ENCODE measurements at regions not wholly inside any gene's neighbourhood (a gene's known extent, or its start where the extent isn't known, plus 50 kb on each side); places are given as distances from the start of the nearest gene placed in this dataset.

GRCh38 chr1:2939041-2939552 lies 82.2 kb upstream of the ACTRT2 start:
- CTCF ChIA-PET (ENCODE audit: unreplicated experiment), result no interaction called here

GRCh38 chr1:2940178-2940577 lies 81.1 kb upstream of the ACTRT2 start:
- POLR2A ChIA-PET, result no interaction called here
- Histone ChIP-seq H2AFZ (ENCODE audit: low read length) (no peak overlapping the region), H3K27ac (ENCODE audit: low read depth, low read length, poor library complexity, severe bottlenecking) (no peak overlapping the region), H3K79me2 (ENCODE audit: insufficient read depth, low read depth, low read length) (no peaks in the 10 kb centered on the region), H4K20me1 (ENCODE audit: insufficient read depth, low read length) (no peaks in the 10 kb centered on the region), H3K36me3 (ENCODE audit: insufficient read depth, low read length) (no peaks in the 10 kb centered on the region), H3K9me2 (ENCODE audit: insufficient read depth, low read length) (no peaks in the 10 kb centered on the region), H3K4me3 (ENCODE audit: low read depth, low read length, poor library complexity, severe bottlenecking) (no peak overlapping the region), H3K9me3 (ENCODE audit: low read length) (no peaks in the 10 kb centered on the region), H3K4me2 (ENCODE audit: low read length) (no peak overlapping the region), H3K4me1 (ENCODE audit: insufficient read depth, low read length, poor library complexity, severe bottlenecking) (no peaks in the 10 kb centered on the region)
- CTCF ChIA-PET (ENCODE audit: unreplicated experiment), result no interaction called here
- no peak for DNase-seq (ENCODE audit: low spot score)
- no TSS peak for BruUV-seq (replicated peaks)
- intact Hi-C loops (cut with micrococcal nuclease; ENCODE audit: unreplicated experiment), result no loop called here
- TF ChIP-seq CTCF (conservative IDR thresholded peaks at IDR 0.05; ENCODE audit: low read length) (no peak), EZH2phosphoT487 (IDR thresholded peaks at IDR 0.05; ENCODE audit: borderline replicate concordance, low read depth, low read length) (no peak)

More at GRCh38 chr1:2939041-2939552, 82.2 kb upstream of the ACTRT2 start:
- Histone ChIP-seq H3K9me3 (ENCODE audit: low read length) (no peaks in the 10 kb centered on the region), H3K36me3 (ENCODE audit: insufficient read depth, low read length) (no peaks in the 10 kb centered on the region), H3K9me2 (ENCODE audit: insufficient read depth, low read length) (no peaks in the 10 kb centered on the region), H2AFZ (ENCODE audit: low read length) (no peak overlapping the region), H3K27ac (ENCODE audit: low read depth, low read length, poor library complexity, severe bottlenecking) (no peak overlapping the region), H3K4me3 (ENCODE audit: low read depth, low read length, poor library complexity, severe bottlenecking) (no peak overlapping the region), H3K4me2 (ENCODE audit: low read length) (no peak overlapping the region), H4K20me1 (ENCODE audit: insufficient read depth, low read length) (no peaks in the 10 kb centered on the region), H3K4me1 (ENCODE audit: insufficient read depth, low read length, poor library complexity, severe bottlenecking) (no peaks in the 10 kb centered on the region), H3K79me2 (ENCODE audit: insufficient read depth, low read depth, low read length) (no peaks in the 10 kb centered on the region)
- intact Hi-C loops (cut with micrococcal nuclease; ENCODE audit: unreplicated experiment), result no loop called here
- TF ChIP-seq CTCF (conservative IDR thresholded peaks at IDR 0.05; ENCODE audit: low read length), result no peak
- TF ChIP-seq EZH2phosphoT487 (IDR thresholded peaks at IDR 0.05; ENCODE audit: borderline replicate concordance, low read depth, low read length), result no peak
- DNase-seq (ENCODE audit: low spot score), result no peak
- POLR2A ChIA-PET, result no interaction called here
- no TSS peak for BruUV-seq (replicated peaks)

- CTCF ChIA-PET (ENCODE audit: unreplicated experiment), result no interaction called here
- no peaks in the 10 kb centered on the region for H4K20me1 ChIP-seq (ENCODE audit: insufficient read depth, low read length)
- H3K79me2 ChIP-seq (ENCODE audit: insufficient read depth, low read depth, low read length), result no peaks in the 10 kb centered on the region
- H3K4me3 ChIP-seq (ENCODE audit: low read depth, low read length, poor library complexity, severe bottlenecking), result no peak overlapping the region
- no peaks in the 10 kb centered on the region for H3K4me1 ChIP-seq (ENCODE audit: insufficient read depth, low read length, poor library complexity, severe bottlenecking)
- no peak overlapping the region for H3K27ac ChIP-seq (ENCODE audit: low read depth, low read length, poor library complexity, severe bottlenecking)
- H3K9me2 ChIP-seq (ENCODE audit: insufficient read depth, low read length), result no peaks in the 10 kb centered on the region
- H3K9me3 ChIP-seq (ENCODE audit: low read length), result no peaks in the 10 kb centered on the region
- POLR2A ChIA-PET, result no interaction called here
- H3K4me2 ChIP-seq (ENCODE audit: low read length), result no peak overlapping the region
- H2AFZ ChIP-seq (ENCODE audit: low read length), result no peak overlapping the region
- DNase-seq (ENCODE audit: low spot score), result no peak
- BruUV-seq (replicated peaks), result no TSS peak
- TF ChIP-seq EZH2phosphoT487 (IDR thresholded peaks at IDR 0.05; ENCODE audit: borderline replicate concordance, low read depth, low read length) (no peak), CTCF (conservative IDR thresholded peaks at IDR 0.05; ENCODE audit: low read length) (no peak)
- no peaks in the 10 kb centered on the region for H3K36me3 ChIP-seq (ENCODE audit: insufficient read depth, low read length)
- intact Hi-C loops (cut with micrococcal nuclease; ENCODE audit: unreplicated experiment), result no loop called here
Observed at GRCh38 chr1:2941040-2941439, 80.2 kb upstream of the ACTRT2 start.
